ENCODE measurements at regions not wholly inside any gene's neighbourhood (a gene's known extent, or its start where the extent isn't known, plus 50 kb on each side); places are given as distances from the start of the nearest gene placed in this dataset.
A peak's percentile ranks its signal among the peaks of the same experiment; 100 is the strongest.

GRCh38 chr12:87119713-87120112, 863.5 kb upstream of the MGAT4C start:
- no peak overlapping the region for H3K23ac ChIP-seq (ENCODE audit: low read length)
- H3K27ac ChIP-seq (ENCODE audit: low read depth, low read length) = no peak overlapping the region
- no peak overlapping the region for H3K4ac ChIP-seq (ENCODE audit: low read depth, low read length)
- no peak overlapping the region for H3K56ac ChIP-seq (ENCODE audit: low read length)
- H3K79me2 ChIP-seq (ENCODE audit: control insufficient read depth, insufficient read depth, low read length) = no peaks in the 10 kb centered on the region
- H3K27me3 ChIP-seq (ENCODE audit: insufficient read depth, low read length, poor library complexity) = no peaks in the 10 kb centered on the region
- no peak overlapping the region for H4K5ac ChIP-seq (ENCODE audit: low read length)
- no peak overlapping the region for H3K4me2 ChIP-seq (ENCODE audit: low read length)
- H3K4me3 ChIP-seq (ENCODE audit: low read length) = no peak overlapping the region
- no peak overlapping the region for H4K8ac ChIP-seq (ENCODE audit: low read depth, low read length)
- H2BK120ac ChIP-seq (ENCODE audit: low read depth, low read length) = no peak overlapping the region
- H3K18ac ChIP-seq (ENCODE audit: low read length) = no peak overlapping the region
- H2BK5ac ChIP-seq (ENCODE audit: low read length) = no peak overlapping the region
- H3K79me1 ChIP-seq (ENCODE audit: low read length) = no peaks in the 10 kb centered on the region
- H3K4me1 ChIP-seq (ENCODE audit: control insufficient read depth, low read depth, low read length) = no peaks in the 10 kb centered on the region
- H3K9ac ChIP-seq (ENCODE audit: low read length) = no peak overlapping the region
- no peak overlapping the region for H2AK5ac ChIP-seq (ENCODE audit: low read length)
- no peak overlapping the region for H2BK15ac ChIP-seq (replicated peaks; ENCODE audit: low read depth)
- DNase-seq = no peak
- H3K36me3 ChIP-seq (ENCODE audit: control insufficient read depth, insufficient read depth, low read length) = no peaks in the 10 kb centered on the region

GRCh38 chr12:87117526-87117925, 861.3 kb upstream of the MGAT4C start:
- Histone ChIP-seq H2AK5ac (ENCODE audit: low read length) (no peak overlapping the region), H3K18ac (ENCODE audit: low read length) (no peak overlapping the region), H3K36me3 (ENCODE audit: control insufficient read depth, insufficient read depth, low read length) (no peaks in the 10 kb centered on the region), H3K9ac (ENCODE audit: low read length) (no peak overlapping the region), H3K27me3 (ENCODE audit: insufficient read depth, low read length, poor library complexity) (no peaks in the 10 kb centered on the region), H3K4me3 (ENCODE audit: low read length) (no peak overlapping the region), H3K4me1 (ENCODE audit: control insufficient read depth, low read depth, low read length) (no peaks in the 10 kb centered on the region), H3K79me1 (ENCODE audit: low read length) (no peaks in the 10 kb centered on the region), H2BK5ac (ENCODE audit: low read length) (no peak overlapping the region), H3K4me2 (ENCODE audit: low read length) (no peak overlapping the region), H3K4ac (ENCODE audit: low read depth, low read length) (no peak overlapping the region), H3K56ac (ENCODE audit: low read length) (no peak overlapping the region), H3K79me2 (ENCODE audit: control insufficient read depth, insufficient read depth, low read length) (no peaks in the 10 kb centered on the region), H4K8ac (ENCODE audit: low read depth, low read length) (no peak overlapping the region), H2BK15ac (replicated peaks; ENCODE audit: low read depth) (no peak overlapping the region), H2BK120ac (ENCODE audit: low read depth, low read length) (no peak overlapping the region), H3K23ac (ENCODE audit: low read length) (no peak overlapping the region), H3K27ac (ENCODE audit: low read depth, low read length) (no peak overlapping the region), H4K5ac (ENCODE audit: low read length) (no peak overlapping the region)
- DNase-seq = peak; percentile 63
- no CpG with 5 or more reads among the region's 1 CpG for WGBS (ENCODE audit: extremely low coverage, insufficient coverage, low lambda C conversion rate)

GRCh38 chr12:87116780-87117179, 860.6 kb upstream of the MGAT4C start:
- Histone ChIP-seq H3K27me3 (ENCODE audit: insufficient read depth, low read length, poor library complexity) (no peaks in the 10 kb centered on the region), H3K79me1 (ENCODE audit: low read length) (no peaks in the 10 kb centered on the region), H2BK15ac (replicated peaks; ENCODE audit: low read depth) (no peak overlapping the region), H3K27ac (ENCODE audit: low read depth, low read length) (no peak overlapping the region), H3K4me2 (ENCODE audit: low read length) (no peak overlapping the region), H2BK120ac (ENCODE audit: low read depth, low read length) (no peak overlapping the region), H3K4ac (ENCODE audit: low read depth, low read length) (no peak overlapping the region), H3K36me3 (ENCODE audit: control insufficient read depth, insufficient read depth, low read length) (no peaks in the 10 kb centered on the region), H4K8ac (ENCODE audit: low read depth, low read length) (no peak overlapping the region), H3K23ac (ENCODE audit: low read length) (no peak overlapping the region), H3K4me1 (ENCODE audit: control insufficient read depth, low read depth, low read length) (no peaks in the 10 kb centered on the region), H3K18ac (ENCODE audit: low read length) (peak overlapping the region; percentile 41), H3K9ac (ENCODE audit: low read length) (no peak overlapping the region), H3K4me3 (ENCODE audit: low read length) (no peak overlapping the region), H2AK5ac (ENCODE audit: low read length) (no peak overlapping the region), H3K79me2 (ENCODE audit: control insufficient read depth, insufficient read depth, low read length) (no peaks in the 10 kb centered on the region), H3K56ac (ENCODE audit: low read length) (no peak overlapping the region), H2BK5ac (ENCODE audit: low read length) (no peak overlapping the region), H4K5ac (ENCODE audit: low read length) (no peak overlapping the region)
- no CpG with 5 or more reads among the region's 6 CpGs for WGBS (ENCODE audit: extremely low coverage, insufficient coverage, low lambda C conversion rate)
- DNase-seq = peak; percentile 28

GRCh38 chr12:87112571-87113345, 856.6 kb upstream of the MGAT4C start:
- Histone ChIP-seq H3K79me1 (ENCODE audit: low read length) (no peaks in the 10 kb centered on the region), H3K4me2 (ENCODE audit: low read length) (no peak overlapping the region), H3K27ac (ENCODE audit: low read depth, low read length) (no peak overlapping the region), H2BK15ac (replicated peaks; ENCODE audit: low read depth) (no peak overlapping the region), H4K8ac (ENCODE audit: low read depth, low read length) (no peak overlapping the region), H2AK5ac (ENCODE audit: low read length) (no peak overlapping the region), H3K4ac (ENCODE audit: low read depth, low read length) (no peak overlapping the region), H2BK120ac (ENCODE audit: low read depth, low read length) (no peak overlapping the region), H3K36me3 (ENCODE audit: control insufficient read depth, insufficient read depth, low read length) (no peaks in the 10 kb centered on the region), H3K79me2 (ENCODE audit: control insufficient read depth, insufficient read depth, low read length) (no peaks in the 10 kb centered on the region), H3K18ac (ENCODE audit: low read length) (no peak overlapping the region), H3K23ac (ENCODE audit: low read length) (no peak overlapping the region), H3K27me3 (ENCODE audit: insufficient read depth, low read length, poor library complexity) (no peaks in the 10 kb centered on the region), H4K5ac (ENCODE audit: low read length) (no peak overlapping the region), H3K9ac (ENCODE audit: low read length) (no peak overlapping the region), H2BK5ac (ENCODE audit: low read length) (no peak overlapping the region), H3K4me1 (ENCODE audit: control insufficient read depth, low read depth, low read length) (no peaks in the 10 kb centered on the region), H3K4me3 (ENCODE audit: low read length) (no peak overlapping the region), H3K56ac (ENCODE audit: low read length) (no peak overlapping the region)
- no peak for DNase-seq
- no CpG with 5 or more reads among the region's 3 CpGs for WGBS (ENCODE audit: extremely low coverage, insufficient coverage, low lambda C conversion rate)

GRCh38 chr12:87107766-87108165, 851.6 kb upstream of the MGAT4C start:
- Histone ChIP-seq H3K27ac (ENCODE audit: low read depth, low read length) (no peak overlapping the region), H2BK120ac (ENCODE audit: low read depth, low read length) (no peak overlapping the region), H3K79me1 (ENCODE audit: low read length) (no peaks in the 10 kb centered on the region), H3K18ac (ENCODE audit: low read length) (no peak overlapping the region), H3K4me2 (ENCODE audit: low read length) (no peak overlapping the region), H3K23ac (ENCODE audit: low read length) (no peak overlapping the region), H4K8ac (ENCODE audit: low read depth, low read length) (no peak overlapping the region), H3K4ac (ENCODE audit: low read depth, low read length) (no peak overlapping the region), H3K9ac (ENCODE audit: low read length) (no peak overlapping the region), H2BK15ac (replicated peaks; ENCODE audit: low read depth) (no peak overlapping the region), H3K4me3 (ENCODE audit: low read length) (no peak overlapping the region), H3K36me3 (ENCODE audit: control insufficient read depth, insufficient read depth, low read length) (no peaks in the 10 kb centered on the region), H3K79me2 (ENCODE audit: control insufficient read depth, insufficient read depth, low read length) (no peaks in the 10 kb centered on the region), H3K56ac (ENCODE audit: low read length) (no peak overlapping the region), H4K5ac (ENCODE audit: low read length) (no peak overlapping the region), H2AK5ac (ENCODE audit: low read length) (no peak overlapping the region), H2BK5ac (ENCODE audit: low read length) (no peak overlapping the region), H3K4me1 (ENCODE audit: control insufficient read depth, low read depth, low read length) (no peaks in the 10 kb centered on the region), H3K27me3 (ENCODE audit: insufficient read depth, low read length, poor library complexity) (no peaks in the 10 kb centered on the region)
- whole genome bisulfite sequencing (ENCODE audit: extremely low coverage, insufficient coverage, low lambda C conversion rate) = 100% methylated on average over 1 of the region's 3 CpGs
- no peak for DNase-seq

GRCh38 chr12:87107270-87107669, 851.1 kb upstream of the MGAT4C start:
- Histone ChIP-seq H4K5ac (ENCODE audit: low read length) (no peak overlapping the region), H2AK5ac (ENCODE audit: low read length) (no peak overlapping the region), H3K79me1 (ENCODE audit: low read length) (no peaks in the 10 kb centered on the region), H3K4me3 (ENCODE audit: low read length) (no peak overlapping the region), H2BK5ac (ENCODE audit: low read length) (no peak overlapping the region), H3K18ac (ENCODE audit: low read length) (no peak overlapping the region), H3K27ac (ENCODE audit: low read depth, low read length) (no peak overlapping the region), H3K79me2 (ENCODE audit: control insufficient read depth, insufficient read depth, low read length) (no peaks in the 10 kb centered on the region), H3K56ac (ENCODE audit: low read length) (no peak overlapping the region), H2BK15ac (replicated peaks; ENCODE audit: low read depth) (no peak overlapping the region), H3K36me3 (ENCODE audit: control insufficient read depth, insufficient read depth, low read length) (no peaks in the 10 kb centered on the region), H2BK120ac (ENCODE audit: low read depth, low read length) (no peak overlapping the region), H3K27me3 (ENCODE audit: insufficient read depth, low read length, poor library complexity) (no peaks in the 10 kb centered on the region), H3K4me1 (ENCODE audit: control insufficient read depth, low read depth, low read length) (no peaks in the 10 kb centered on the region), H3K9ac (ENCODE audit: low read length) (no peak overlapping the region), H3K4me2 (ENCODE audit: low read length) (no peak overlapping the region), H3K4ac (ENCODE audit: low read depth, low read length) (no peak overlapping the region), H4K8ac (ENCODE audit: low read depth, low read length) (no peak overlapping the region), H3K23ac (ENCODE audit: low read length) (no peak overlapping the region)
- DNase-seq = no peak
- WGBS (ENCODE audit: extremely low coverage, insufficient coverage, low lambda C conversion rate) = no CpG with 5 or more reads among the region's 3 CpGs

Data from mesendoderm (in vitro differentiated cells).